Stimulated activated CD4-positive, alpha-beta T cell treated with anti-CD3 and anti-CD28 coated beads, Interleukin-12 subunit alpha, Interleukin-12 subunit beta, amount 100 ng/mL, for 4 hours (primary cell): ENCODE measurements at regions not wholly inside any gene's neighbourhood (a gene's known extent, or its start where the extent isn't known, plus 50 kb on each side); places are given as distances from the start of the nearest gene placed in this dataset.
"Not testable (repeated sequence)": the region's sequence is repeated elsewhere in the genome, so short reads cannot be mapped to it uniquely, and the experiment has no call there.

Experiments
- DNase-seq: peaks from one replicate; pipeline ENCODE4 v3.0.0-alpha.2; 2020

DNA sequence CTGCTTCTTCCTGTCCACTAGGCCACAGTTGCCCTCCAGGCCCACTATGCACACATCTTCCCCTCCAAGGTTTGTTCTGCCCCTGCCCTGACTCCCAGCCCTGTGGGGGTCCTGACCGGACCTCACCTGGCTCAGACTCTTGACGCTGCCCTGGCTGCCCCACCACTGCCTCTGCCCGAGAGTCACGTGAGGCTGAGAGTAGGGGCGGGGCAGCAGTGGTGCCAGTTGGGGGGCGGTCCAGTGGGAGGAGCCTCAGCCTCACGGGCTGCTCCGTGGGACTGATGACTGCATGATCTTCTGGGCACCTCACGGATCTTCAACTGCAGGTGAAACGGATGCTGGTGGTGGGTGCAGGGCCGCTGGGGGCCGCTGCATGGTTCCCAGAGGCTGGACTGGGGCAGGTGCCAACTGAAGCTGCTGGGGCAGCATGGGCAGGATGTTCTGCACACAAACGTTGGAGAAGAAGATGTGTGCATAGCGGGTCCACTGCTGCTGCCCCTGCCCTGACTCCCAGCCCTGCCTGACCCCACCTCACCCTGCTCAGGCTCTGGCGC is 77.6 kb downstream of the HHIPL2 start:
- not testable (repeated sequence) for DNase-seq

DNA sequence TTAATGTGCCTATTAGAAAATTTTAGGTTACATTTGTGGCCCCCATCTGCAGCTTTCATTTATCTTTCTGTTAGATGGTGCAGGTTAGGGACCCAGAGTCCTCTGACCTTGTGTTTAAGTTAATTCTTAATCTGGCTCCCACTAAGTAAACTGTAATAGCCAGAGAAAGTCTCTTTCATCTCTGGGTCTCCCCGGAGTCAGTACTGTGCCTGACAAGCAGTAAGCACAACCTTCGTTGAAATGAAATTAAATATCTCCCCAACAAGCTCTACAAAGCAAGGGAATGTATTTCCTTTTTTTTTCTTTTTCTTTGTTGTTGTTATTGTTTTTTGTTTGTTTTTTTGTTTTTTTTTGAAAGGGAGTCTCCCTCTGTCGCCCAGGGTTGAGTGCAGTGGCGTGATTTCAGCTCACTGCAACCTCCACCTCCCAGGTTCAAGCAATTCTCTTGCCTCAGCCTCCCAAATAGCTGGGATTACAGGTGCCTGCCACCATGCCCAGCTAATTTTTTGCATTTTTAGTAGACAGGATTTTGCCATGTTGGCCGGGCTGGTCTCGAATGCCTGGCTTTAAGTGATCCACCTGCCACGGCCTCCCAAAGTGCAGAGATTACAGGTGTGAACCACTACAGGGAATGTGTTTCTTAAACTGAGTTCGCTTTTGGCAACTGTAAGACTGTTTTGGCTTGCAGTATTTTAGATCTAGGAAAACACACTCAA is 81.6 kb downstream of the HHIPL2 start:
- DNase-seq: no peak

DNA sequence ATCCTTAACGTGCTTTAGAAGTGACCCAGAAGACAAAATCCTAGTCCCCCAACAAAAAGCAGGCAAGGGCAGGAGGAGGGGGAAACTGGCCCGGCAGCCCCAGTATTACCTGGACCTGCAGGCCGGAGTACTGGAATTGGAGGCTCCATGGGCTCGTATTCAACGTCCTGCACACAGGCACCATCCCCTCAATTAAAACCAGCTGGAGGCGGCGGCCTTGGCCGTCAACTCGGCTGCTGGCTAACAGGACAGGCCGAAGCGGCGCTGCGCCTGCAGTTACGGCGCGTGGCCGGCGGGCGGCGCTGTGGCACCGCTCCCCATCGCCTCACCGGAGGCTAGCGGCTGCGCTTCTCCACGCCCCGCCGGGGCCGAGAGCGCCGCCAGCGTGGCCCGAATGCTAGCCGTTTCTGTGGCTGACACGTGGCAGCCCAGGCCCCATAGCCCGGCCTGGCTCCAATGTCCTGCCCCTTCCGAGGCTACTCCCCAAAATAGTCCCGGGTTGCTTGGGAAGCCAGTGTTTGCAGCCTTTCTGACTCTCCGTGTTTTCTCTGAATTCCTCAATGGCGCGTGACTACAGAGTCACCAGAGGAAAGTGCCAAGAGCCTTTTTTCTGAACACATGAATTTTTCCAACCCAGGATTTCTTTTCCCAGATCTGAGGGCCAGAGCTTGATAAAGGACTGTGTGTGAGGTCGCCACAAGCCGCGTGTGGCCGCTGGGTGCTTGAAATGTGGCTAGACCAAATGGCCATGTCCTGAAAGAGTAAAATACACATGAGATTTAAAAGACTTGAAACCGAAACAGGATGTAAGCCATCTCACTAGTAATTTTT is 82.5 kb downstream of the HHIPL2 start:
- peak; percentile 73 for DNase-seq

DNA sequence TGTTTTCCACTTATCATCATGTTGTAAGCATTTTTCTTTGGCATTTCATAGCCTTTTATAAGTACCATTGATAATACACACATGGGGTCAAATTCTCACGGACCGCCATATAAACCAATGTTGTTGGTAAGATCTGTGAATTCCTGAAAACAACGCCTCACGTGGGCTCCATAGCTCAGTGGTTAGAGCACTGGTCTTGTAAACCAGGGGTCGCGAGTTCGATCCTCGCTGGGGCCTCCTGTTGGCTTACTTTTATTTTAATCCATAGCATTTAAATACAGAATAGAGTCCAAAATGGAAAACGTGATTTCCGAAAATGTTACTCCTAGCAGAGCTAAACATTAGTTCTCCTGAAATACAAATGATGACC is 83.1 kb downstream of the HHIPL2 start:
- peak; percentile 70 for DNase-seq

DNA sequence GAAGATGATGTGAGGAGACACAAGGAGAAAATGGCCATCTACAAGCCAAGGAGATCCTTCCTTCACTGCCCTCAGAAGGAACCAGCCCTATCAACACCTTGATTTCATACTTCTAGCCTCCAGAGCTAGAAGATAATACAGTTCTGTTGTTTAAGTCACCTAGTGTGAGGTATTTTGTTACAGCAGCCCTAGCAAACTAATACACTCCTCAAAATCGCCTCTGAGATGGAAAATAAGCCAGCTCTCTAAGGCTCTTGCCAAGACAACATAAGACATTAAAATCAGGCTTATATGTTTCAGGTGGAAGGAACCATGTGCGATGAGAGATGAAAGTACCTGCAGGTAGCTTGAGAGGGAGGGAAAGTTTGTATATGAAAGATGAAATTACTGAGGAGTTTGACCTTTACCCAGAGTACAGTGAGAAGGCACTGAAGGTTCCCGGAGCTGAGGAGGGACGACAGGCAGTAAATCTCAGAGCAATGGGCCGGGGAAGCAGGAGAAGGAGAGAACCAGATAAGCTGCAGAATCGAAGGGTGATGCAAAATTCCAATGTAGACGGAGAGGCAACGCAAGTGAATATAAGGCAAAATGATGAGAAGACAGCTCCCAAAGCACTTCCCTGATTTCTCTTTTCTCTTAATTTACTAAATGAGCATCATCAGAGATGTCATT is 84.7 kb downstream of the HHIPL2 start:
- DNase-seq: no peak

DNA sequence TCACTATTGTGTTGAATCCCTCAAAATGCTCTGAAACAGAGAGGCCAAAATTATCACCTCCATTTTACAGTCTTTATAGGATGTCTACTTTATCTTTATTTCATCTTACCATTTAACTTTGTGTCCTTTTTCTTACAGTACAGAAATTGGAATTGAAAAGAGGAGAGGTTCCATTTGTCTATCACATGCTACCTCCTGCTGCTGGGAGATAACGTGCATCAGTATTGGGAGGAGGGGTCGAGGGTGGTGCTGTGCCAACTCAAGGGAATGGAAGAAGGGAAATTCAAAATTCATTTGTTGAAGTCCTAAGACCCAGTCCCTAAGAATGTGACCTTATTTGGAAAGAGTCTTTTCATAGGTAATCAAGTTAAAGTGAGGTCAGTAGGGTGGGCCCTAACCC is 85.3 kb downstream of the HHIPL2 start:
- DNase-seq: no peak

DNA sequence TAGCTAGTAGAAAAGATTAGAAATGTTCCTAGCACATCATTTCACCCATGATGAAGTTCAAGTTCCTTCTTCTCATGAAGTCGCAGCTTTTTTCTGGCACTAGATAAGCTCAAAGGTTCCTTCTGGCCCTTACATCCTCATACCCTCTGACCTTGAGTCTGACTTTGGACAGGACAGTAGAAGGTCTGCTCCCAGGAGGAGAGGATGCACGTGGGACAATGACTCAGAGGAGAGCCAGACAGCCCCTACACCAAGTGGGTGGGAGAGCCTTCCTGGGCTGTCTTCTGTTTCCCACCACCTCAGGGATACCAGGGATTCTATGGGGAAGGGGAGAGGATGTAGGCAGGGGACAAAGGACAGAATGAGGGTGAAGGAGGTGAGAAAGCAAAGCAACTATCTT is 86.0 kb downstream of the HHIPL2 start:
- no peak for DNase-seq

DNA sequence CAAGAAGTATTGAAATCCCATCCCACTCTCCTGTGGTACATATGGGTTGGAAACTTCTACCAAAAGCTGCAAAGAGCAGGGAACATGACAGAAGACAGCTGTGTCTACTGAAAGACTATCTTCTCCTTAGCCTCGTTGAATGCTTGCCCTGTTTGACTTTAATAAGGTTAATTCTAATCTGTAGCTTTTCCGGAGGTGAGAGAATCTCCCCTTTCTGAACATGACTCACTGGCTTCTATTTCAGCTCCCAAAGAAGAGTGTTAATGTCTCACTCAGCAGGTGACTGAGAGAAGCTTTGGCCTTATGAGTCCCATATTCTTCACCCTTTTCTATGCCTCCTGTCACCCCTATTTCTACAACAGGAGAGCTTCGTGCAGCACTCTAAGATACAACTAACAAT is 88.3 kb downstream of the HHIPL2 start:
- no peak for DNase-seq

DNA sequence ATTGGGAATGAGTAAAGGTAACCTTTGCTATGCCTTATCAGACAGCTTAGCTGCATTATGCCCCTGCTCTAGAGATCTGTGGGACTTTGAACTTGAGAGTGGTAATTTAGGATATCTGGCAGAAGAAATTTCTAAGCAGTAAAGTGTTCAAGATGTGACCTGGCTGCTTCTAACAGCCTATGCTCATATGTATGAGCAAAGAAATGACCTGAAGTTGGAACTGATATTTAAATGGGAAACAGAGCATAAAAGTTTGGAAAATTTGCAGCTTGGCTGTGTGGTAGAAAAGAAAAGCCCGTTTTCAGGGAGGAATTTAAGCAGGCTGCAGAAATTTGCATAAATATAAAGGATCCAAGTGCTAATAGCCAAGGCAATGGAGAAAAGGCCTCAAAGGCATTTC is 90.4 kb downstream of the HHIPL2 start:
- no peak for DNase-seq

DNA sequence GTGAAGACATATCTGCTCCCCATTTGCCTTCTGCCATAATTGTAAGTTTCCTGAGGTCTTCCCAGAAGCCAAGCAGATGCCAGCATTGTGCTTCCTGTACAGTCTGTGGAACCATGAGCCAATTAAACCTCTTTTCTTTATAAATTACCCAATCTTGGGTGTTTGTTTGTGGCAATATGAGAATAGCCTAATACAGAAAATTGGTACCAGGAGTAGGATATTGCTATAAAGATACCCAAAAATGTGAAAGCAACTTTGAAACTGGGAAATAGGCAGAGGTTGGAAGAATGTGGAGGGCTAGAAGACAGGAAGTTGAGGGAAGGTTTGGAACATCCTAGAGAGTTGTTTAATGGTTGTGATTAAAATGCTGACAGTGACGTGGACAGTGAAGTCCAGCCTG is 90.8 kb downstream of the HHIPL2 start:
- no peak for DNase-seq

DNA sequence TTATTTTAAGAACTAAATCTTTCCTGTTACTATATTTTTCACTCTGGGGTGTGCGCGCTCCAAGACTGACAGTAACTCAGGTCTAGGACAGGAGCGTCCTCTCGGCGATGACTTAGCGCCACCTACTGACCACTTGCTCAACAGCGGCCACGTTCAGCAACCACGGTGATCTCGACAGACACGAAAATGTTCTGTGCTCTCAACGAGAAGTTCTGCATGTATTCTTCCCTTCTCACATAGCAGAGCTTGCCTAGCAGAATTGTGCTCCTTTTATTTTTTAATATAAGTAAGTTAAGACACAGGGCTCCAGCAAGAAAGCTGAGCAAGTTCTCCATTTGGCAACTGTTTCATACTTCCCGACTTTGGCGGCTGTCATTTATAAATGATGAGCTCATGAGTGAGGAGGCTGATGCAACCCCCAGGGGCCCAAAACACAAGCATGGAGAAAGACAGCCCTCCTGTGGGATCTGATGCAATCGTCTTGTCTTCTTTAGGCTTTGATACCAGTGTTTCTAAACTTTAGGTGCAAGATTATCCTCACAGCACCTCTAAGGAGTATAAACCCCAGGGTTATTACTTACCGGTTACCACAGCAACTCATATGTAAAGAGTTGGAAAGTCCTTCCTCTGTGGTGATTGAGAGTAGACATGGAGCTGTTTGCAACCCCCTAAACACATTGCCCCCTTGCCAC is 92.6 kb downstream of the HHIPL2 start:
- DNase-seq: peak; percentile 80

DNA sequence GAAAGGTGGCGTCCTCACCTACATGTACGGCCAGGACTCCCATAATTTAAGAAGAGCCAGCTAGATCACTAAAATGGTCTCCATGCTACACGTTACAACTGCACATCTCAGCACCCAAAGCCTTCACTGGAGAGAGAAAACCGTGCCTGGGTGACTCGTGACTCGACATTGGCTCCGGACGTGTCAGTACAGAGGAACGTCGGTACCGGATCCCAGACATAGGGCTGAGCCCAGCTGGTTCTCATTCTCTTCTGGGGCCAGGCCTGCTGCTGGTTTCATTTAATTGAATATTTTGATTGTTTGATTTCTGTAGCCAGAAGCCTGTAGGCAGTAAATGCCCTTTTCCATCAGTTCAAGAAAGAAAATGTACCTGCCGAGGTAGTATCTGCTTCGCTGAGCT is 93.1 kb downstream of the HHIPL2 start:
- DNase-seq: no peak

DNA sequence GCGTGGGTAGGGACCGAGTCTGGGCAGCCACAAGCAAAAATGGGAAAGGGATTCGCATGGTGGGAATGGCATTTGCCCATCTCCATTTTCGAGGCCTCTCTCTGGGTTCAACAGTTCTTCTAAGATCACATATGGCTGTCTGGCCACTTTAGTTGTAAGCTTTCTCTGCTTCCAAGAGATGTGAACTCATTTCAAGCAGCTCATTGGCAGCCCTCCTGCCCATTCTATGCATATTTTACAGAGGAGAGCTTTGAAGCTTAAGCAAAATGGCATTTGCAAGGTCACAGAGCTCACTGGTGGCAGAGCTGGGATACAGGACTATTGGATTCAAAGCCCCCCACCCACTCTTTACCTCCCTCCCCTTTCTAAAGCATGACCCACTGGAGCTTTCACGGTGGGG is 93.7 kb downstream of the HHIPL2 start:
- DNase-seq: no peak

DNA sequence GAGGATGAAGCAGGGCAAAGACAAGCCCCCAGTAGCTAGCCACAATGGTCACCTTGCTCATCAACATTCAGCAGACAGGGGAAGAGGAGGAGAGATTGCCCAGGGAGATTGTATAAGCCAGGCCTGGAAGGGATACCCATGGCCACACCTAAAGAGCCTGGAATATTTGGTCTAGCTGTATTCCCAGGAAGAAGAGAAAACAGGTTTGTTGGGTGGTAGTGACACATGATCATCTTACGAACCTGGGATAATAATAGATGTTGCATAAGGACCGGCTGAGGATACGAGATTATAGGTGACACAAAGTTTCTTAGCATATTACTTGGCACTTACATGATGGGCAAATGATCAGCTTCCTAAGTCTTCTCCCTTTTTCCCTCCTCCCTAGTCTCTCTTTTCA is 95.9 kb downstream of the HHIPL2 start:
- no peak for DNase-seq

DNA sequence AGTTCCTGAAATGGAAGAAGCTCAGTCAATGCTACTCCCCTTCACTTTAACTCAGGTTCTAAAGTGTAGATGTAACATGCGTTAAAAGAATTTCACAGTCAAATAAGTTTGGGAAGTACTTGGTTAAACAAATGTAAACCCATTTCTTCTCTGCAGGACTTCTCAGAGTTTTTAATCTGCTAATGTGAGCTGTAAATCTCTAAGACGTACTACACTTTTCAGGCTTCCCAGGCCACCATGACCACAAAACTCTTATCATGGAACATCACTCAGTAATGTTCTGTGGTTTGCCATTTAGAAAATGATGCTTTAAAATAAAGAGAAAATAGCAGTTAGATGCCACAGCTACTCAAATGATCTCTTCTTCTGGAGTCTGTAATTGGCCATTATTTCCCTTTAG is 104.3 kb downstream of the HHIPL2 start:
- no peak for DNase-seq

DNA sequence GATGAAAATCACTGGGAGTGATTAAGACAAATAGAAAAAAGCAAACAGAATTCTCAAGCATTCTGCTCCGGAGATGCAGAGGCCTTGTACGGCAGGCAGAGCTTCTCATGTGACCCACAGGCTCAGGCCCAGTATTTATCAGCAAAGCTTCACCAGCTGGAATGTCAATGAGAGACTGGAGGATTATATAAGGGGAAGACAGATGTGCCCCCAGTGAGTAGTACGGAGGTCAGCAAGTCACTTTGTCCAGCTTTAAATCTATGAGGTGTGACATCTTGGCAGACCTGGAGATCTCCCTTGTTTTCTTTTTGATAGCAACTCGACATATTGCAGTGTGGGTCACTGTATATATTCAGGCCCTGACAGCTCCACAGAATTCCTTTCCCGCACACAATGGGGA is 106.8 kb downstream of the HHIPL2 start:
- DNase-seq: no peak

DNA sequence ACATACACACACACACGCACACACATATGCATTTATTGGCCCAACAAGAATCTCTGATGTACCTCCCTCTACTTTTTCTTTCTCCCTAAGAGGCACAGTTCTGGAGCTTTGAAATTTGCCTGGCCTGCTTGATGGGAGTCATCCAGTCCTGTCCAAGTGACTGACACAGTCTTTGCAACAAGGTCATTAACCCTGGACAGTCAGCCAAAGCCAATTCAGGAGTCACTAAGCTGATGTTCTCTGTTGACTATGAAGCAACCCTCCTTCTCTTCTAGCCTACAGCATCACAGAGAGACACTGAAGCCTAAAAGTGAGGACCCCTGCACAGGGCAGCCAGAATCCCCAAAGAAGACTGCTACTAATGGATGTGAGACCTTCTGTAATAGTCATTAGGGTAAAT is 123.1 kb downstream of the HHIPL2 start:
- DNase-seq: no peak

DNA sequence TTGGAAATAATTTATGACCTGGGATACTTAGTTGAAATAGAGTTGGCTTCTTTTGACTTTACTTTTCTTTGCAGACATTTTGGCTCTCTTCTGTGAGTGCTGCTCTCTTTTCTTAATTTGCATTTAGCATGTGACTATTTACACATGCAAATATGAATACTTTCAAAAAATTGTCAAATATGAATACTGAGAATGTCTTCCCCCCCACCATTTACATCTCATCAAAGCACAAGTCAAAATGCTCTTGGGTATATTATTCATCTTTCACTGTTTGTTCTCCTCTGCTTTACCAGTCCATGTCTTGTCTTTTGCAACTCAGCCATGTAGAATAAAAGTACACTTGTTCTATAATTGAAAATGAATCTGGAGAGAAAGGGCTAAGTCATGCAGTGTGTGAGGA is 126.5 kb downstream of the HHIPL2 start:
- no peak for DNase-seq

DNA sequence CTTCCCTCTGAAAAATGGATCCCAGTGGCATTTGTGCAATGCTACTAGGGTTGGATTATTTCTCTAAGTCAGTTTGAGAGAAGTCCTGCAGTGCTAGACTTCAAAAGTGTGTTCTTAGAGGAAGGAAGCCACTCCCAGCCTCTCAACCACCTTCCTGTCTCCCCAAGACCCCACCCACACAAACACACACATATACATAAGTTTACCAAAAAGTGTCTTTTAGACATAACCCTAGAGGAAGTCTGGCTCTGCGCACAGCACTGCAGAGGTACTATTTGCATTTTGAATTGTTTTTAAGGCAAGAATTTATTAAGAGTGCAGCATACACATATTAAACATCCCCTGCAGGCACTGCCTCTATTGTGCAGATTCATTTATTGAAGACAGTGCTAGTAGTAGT is 127.3 kb downstream of the HHIPL2 start:
- DNase-seq: no peak

DNA sequence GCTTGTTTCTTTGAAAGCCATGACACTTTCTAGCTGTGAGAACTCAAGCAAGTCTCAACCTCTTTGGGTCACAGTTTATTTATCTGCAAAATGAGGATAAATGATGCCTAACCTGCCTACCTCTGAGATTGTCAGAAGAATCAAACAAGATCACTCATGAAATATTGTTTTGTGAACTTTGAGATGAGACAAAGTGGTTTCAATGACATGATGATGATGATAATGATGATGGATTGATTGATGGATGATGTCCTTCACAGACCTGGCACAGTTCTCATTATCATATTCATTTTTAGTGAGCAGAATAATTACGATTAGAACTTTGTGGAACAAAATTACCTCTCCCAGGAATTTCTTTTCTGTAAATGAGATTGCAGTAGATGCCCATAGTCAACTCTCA is 129.2 kb downstream of the HHIPL2 start:
- DNase-seq: no peak

DNA sequence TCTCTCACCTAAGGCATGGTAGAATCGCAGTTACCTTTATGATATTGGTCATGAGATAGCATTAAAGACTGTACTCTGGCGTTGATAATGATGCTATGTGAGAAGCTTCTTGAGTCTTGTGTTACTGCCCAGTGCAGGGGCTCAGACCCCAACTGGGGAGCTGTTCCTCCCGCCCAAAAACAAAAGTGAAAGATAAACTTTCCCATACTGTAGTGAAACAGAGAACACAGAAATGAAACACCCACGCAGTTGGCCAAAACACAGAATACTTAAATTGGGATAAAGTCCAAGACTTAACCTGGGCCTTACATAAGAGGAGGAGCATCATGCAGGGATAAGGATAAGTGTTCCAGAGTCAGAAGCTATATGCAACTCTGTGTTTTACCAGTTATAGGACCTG is 130.6 kb downstream of the HHIPL2 start:
- no peak for DNase-seq

DNA sequence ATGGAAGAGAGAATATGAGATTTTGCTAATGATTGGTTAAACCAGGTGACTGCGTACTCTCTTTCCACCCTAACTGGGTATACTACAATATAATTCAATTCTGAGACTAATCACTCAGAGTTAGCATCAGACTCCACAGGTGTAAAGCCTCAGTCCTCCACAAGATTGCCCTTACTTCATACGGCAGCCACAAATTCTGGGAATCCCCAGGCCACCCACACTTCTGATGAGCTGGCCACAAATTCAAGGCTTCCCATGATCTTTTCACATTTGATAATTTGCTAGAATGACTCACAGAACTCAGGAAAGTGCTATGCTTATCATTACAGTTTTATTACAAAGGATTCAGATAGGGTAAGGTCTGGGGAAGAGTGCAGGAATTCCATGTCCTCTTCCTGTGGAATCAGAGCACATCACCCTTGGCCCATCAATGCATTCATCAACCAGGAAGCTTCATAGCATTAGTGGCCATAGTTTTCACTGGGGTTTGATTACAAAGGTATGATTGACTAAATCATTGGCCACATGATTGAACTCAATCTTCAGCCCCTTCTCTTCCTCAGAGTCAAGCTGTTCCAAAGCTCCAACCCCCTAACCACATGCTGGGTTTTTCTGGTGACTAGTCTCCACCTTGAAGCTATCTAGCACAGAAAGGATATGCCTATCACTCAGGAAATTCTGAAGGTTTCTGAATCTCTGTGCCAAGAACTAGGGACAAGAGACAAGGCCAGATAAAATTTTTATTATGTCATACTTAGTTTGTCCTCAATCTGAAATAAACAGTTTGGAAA is 131.7 kb downstream of the HHIPL2 start:
- no peak for DNase-seq
